Gastroesophageal sphincter (tissue), 4 donors: ENCODE measurements at regions not wholly inside any gene's neighbourhood (a gene's known extent, or its start where the extent isn't known, plus 50 kb on each side); places are given as distances from the start of the nearest gene placed in this dataset.

Source experiments
- ATAC-seq: fragments of 150-250 bp; one replicate; pipeline ENCODE4 v1.9.1; 2016; ENCODE audit warnings: mild to moderate bottlenecking, moderate library complexity
- H3K27ac ChIP-seq, 4 donors: fragments of 200-600 bp; sonication (generic) in 3 of 4; 1 replicate in 3 of 4; 2 replicates in 1 of 4; pipeline ENCODE4 v1.5.1; 2016 to 2019
- H3K27me3 ChIP-seq: fragments of 200-600 bp; sonication (generic); one replicate; pipeline ENCODE4 v1.5.1; 2019
- H3K36me3 ChIP-seq, 2 donors: fragments of 200-600 bp; sonication (generic); one replicate each; pipeline ENCODE4 v1.5.1; 2019; ENCODE audit warnings: control low read depth in 1 of 2
- H3K4me1 ChIP-seq, 3 donors: fragments of 200-600 bp; sonication (generic); 1 replicate in 2 of 3; 2 replicates in 1 of 3; pipeline ENCODE4 v1.5.1; 2016 to 2019; ENCODE audit warnings: control low read depth in 2 of 3
- H3K4me3 ChIP-seq, 2 donors: fragments of 200-600 bp; sonication (generic); one replicate each; pipeline ENCODE4 v1.5.1; 2019; ENCODE audit warnings: mild to moderate bottlenecking in 1 of 2, moderate library complexity in 1 of 2
- H3K9me3 ChIP-seq, 3 donors: fragments of 200-600 bp; sonication (generic); one replicate each; pipeline ENCODE4 v1.5.1; 2017 to 2019; ENCODE audit warnings: control low read depth in 2 of 3
- EP300 ChIP-seq: sonication (generic); formaldehyde crosslinking; IDR thresholded peaks from one replicate; pipeline ENCODE4 v1.6.1; 2017; ENCODE audit warnings: antibody characterized with exemption, mild to moderate bottlenecking
- POLR2A ChIP-seq, 2 donors: fragments of 450-650 bp; IDR thresholded peaks; one replicate each; pipeline ENCODE4 v1.6.1; 2017; ENCODE audit warnings: antibody characterized with exemption in 2 of 2, mild to moderate bottlenecking in 2 of 2, moderate library complexity in 1 of 2
- POLR2AphosphoS5 ChIP-seq: sonication (generic); formaldehyde crosslinking; IDR thresholded peaks from one replicate; pipeline ENCODE4 v1.6.1; 2017; ENCODE audit warnings: antibody characterized with exemption
- WGBS, 2 donors: methylation state at CpG; one replicate each; pipeline ENCODE4 v1.1.5; 2018; ENCODE audit warnings: low coverage in 1 of 2; 5-methylcytosine and 5-hydroxymethylcytosine counted together
- TF ChIP-seq, protein P1 (sequence below), 4 experiments: fragments of 200-600 bp in 2 of 4; fragments of 450-650 bp in 2 of 4; sonication (generic) in 1 of 4; IDR thresholded peaks; one replicate each; pipeline ENCODE4 v1.5.1; 2017 to 2019; ENCODE audit warnings: antibody characterized with exemption in 4 of 4, mild to moderate bottlenecking in 2 of 4, moderate library complexity in 2 of 4

DNA sequence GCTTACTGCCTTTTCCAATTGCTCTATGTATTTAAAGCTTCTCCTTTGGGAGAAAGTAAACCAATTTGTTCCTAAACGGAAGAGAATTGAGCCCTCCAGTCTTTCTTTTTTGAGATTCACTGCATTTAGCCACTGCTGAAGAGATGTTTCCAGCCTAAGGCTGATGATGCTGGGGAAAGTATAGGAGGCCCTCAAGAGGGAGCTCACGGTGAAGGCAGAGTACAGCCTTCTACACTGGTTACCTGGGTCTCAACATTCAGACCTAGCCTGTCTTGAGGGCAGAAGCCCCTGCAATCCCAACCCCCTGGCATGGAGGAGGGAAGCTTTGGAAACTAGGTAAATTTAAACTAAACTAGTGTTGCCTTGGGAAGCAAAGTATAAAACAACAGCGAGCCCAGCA is 316.7 kb upstream of the TPK1 start:
- no peaks in the 10 kb centered on the region for H3K9me3 ChIP-seq
- peaks cover 8% of the 10 kb centered on the region for H3K27me3 ChIP-seq
- no peak overlapping the region for H3K27ac ChIP-seq
- no peak overlapping the region for H3K4me3 ChIP-seq
- H3K36me3 ChIP-seq: no peaks in the 10 kb centered on the region
- TF ChIP-seq, protein P1, sequence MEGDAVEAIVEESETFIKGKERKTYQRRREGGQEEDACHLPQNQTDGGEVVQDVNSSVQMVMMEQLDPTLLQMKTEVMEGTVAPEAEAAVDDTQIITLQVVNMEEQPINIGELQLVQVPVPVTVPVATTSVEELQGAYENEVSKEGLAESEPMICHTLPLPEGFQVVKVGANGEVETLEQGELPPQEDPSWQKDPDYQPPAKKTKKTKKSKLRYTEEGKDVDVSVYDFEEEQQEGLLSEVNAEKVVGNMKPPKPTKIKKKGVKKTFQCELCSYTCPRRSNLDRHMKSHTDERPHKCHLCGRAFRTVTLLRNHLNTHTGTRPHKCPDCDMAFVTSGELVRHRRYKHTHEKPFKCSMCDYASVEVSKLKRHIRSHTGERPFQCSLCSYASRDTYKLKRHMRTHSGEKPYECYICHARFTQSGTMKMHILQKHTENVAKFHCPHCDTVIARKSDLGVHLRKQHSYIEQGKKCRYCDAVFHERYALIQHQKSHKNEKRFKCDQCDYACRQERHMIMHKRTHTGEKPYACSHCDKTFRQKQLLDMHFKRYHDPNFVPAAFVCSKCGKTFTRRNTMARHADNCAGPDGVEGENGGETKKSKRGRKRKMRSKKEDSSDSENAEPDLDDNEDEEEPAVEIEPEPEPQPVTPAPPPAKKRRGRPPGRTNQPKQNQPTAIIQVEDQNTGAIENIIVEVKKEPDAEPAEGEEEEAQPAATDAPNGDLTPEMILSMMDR (IDR thresholded peaks at IDR 0.05): no peak
- no peak for TF ChIP-seq POLR2AphosphoS5
- TF ChIP-seq POLR2A (IDR thresholded peaks at IDR 0.05): no peak
- no peak for TF ChIP-seq EP300
- WGBS, 2 donors: 59 to 69% methylated on average over 3 of the region's 3 CpGs
- no peak for ATAC-seq
- no peaks in the 10 kb centered on the region for H3K4me1 ChIP-seq

DNA sequence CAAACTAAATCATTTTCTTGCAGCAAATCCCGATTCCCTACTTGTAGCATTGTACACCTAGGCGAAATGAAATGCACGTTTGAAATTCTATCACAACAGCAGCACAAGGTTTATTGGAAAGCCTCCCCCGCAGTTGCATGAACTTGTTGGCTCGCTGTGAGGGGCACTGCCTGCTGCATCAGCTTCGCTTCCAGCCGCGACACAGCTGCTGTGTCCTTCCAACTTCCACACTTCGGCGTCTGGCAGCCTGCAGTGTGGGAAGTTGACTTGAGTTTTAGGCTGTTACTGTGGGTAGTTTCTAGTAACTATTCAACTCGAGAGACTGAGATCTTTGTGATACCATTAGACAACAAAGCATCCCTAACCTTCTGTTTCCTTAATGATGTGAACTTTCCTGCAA is 315.8 kb upstream of the TPK1 start:
- TF ChIP-seq POLR2AphosphoS5: no peak
- TF ChIP-seq EP300: no peak
- TF ChIP-seq, protein P1 (IDR thresholded peaks at IDR 0.05): no peak
- no peak for TF ChIP-seq POLR2A (IDR thresholded peaks at IDR 0.05)
- Histone ChIP-seq H3K4me3 (no peak overlapping the region), H3K36me3 (no peaks in the 10 kb centered on the region), H3K4me1 (no peaks in the 10 kb centered on the region), H3K9me3 (no peaks in the 10 kb centered on the region), H3K27ac (no peak overlapping the region), H3K27me3 (peaks cover 8% of the 10 kb centered on the region)
- no peak for ATAC-seq
- 63 to 65% methylated on average over 4 to 11 of the region's 11 CpGs for WGBS, 2 donors

DNA sequence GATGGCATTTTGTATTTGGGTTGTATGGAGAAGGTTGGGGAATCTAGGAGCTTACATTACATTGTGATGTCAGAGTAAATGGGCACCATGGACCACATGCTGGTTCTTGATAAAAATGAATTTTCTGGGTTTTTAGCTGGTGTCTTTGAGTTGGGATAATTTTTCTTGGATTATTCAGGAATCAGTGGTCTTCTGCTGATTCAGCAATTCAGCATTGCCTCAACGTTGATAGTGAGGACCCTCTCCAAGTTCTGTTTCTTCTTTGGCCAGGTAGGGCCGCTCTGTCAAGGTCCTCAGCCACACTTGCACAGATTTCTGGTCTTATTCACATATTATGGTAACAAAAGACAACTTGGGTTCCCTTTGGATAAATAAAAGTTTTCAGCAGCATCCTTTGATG is 312.0 kb upstream of the TPK1 start:
- Histone ChIP-seq H3K36me3 (no peaks in the 10 kb centered on the region), H3K4me3 (no peak overlapping the region), H3K27ac (no peak overlapping the region), H3K27me3 (peaks cover 4% of the 10 kb centered on the region), H3K4me1 (no peaks in the 10 kb centered on the region), H3K9me3 (no peaks in the 10 kb centered on the region)
- ATAC-seq: no peak
- 60 to 75% methylated on average over 2 of the region's 2 CpGs for WGBS, 2 donors
- TF ChIP-seq, protein P1 (IDR thresholded peaks at IDR 0.05): no peak
- no peak for TF ChIP-seq POLR2A (IDR thresholded peaks at IDR 0.05)
- no peak for TF ChIP-seq POLR2AphosphoS5
- TF ChIP-seq EP300: no peak

DNA sequence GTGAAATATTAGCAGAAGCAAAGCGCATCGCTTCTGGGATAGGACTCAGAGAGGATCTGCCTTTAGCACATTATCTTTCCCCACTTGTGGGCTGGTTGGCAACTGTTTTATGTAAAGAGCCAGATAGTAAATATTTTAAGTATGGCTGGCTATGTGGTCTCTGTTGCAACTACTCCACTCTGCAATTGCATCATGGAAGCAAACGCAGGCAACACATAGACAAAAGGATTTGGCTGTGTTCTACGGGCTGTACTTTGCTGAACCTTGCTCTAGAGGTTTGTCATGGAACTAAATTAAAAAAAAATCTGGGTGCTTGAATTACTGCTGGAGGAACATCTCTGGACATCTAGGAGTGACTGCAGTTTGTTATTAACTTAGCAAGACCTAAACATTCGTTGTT is 307.8 kb upstream of the TPK1 start:
- WGBS, 2 donors: 69 to 73% methylated on average over 4 to 5 of the region's 5 CpGs
- H3K36me3 ChIP-seq: no peaks in the 10 kb centered on the region
- no peak overlapping the region for H3K27ac ChIP-seq
- TF ChIP-seq, protein P1 (IDR thresholded peaks at IDR 0.05): no peak
- TF ChIP-seq EP300 (no peak), POLR2A (IDR thresholded peaks at IDR 0.05) (no peak), POLR2AphosphoS5 (no peak)
- no peaks in the 10 kb centered on the region for H3K9me3 ChIP-seq
- ATAC-seq: no peak
- H3K27me3 ChIP-seq: no peaks in the 10 kb centered on the region
- H3K4me1 ChIP-seq: no peaks in the 10 kb centered on the region
- no peak overlapping the region for H3K4me3 ChIP-seq

DNA sequence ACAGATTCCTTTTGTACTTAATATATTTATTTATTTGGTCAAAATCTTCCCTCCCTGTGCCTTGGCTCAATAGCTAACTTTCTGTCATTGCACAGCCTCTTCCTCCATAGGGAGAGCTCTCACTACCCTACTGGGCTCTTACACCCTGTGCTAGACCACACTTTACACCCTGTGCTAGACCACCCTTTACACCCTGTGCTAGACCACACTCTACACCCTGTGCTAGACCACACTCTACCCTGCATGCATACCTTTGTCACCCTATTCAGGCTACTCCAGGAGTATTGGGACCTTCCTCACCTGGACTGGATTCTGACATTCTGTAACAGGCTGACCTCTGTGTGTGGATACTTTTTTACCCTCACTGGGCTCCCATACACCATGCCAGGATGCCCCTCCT is 298.5 kb upstream of the TPK1 start:
- ATAC-seq: no peak
- Histone ChIP-seq H3K27me3 (peaks cover 5% of the 10 kb centered on the region), H3K36me3 (no peaks in the 10 kb centered on the region), H3K9me3 (no peaks in the 10 kb centered on the region), H3K27ac (no peak overlapping the region), H3K4me3 (no peak overlapping the region), H3K4me1 (no peaks in the 10 kb centered on the region)
- TF ChIP-seq, protein P1 (IDR thresholded peaks at IDR 0.05): no peak
